Activated naive CD8-positive, alpha-beta T cell treated with anti-CD3 and anti-CD28 coated beads, Interleukin-2, amount 10 ng/mL, durations not matched to agents 7 days and 5 days (primary cell): ENCODE measurements at regions not wholly inside any gene's neighbourhood (a gene's known extent, or its start where the extent isn't known, plus 50 kb on each side); places are given as distances from the start of the nearest gene placed in this dataset.
A peak's percentile ranks its signal among the peaks of the same experiment; 100 is the strongest.
"Not testable (repeated sequence)": the region's sequence is repeated elsewhere in the genome, so short reads cannot be mapped to it uniquely, and the experiment has no call there.

Experiments used
- ATAC-seq: fragments of 150-1000 bp; cut with Tn5 transposase; one replicate; pipeline ENCODE4 v1.10.0; 2021; ENCODE audit warnings: low read depth, moderate library complexity
- POLR2A ChIA-PET: fragments of 350-600 bp; sonication (Branson Sonifier 250); formaldehyde crosslinking; loops from one replicate; lab custom pipeline; 2021; ENCODE audit warnings: antibody characterized with exemption; lab: Charles Lee
- DNase-seq: peaks from one replicate; pipeline ENCODE4 v3.0.0; 2021
- H3K27ac Mint-ChIP-seq: one replicate; pipeline ENCODE4 v1.8.0; 2022; ENCODE audit warnings: mild to moderate bottlenecking, mixed read lengths
- H3K27me3 Mint-ChIP-seq: one replicate; pipeline ENCODE4 v1.8.0; 2022; ENCODE audit warnings: mild to moderate bottlenecking, moderate library complexity, mixed read lengths
- H3K36me3 Mint-ChIP-seq: one replicate; pipeline ENCODE4 v1.8.0; 2021; ENCODE audit warnings: mild to moderate bottlenecking, mixed read lengths
- H3K4me1 Mint-ChIP-seq: one replicate; pipeline ENCODE4 v1.8.0; 2021; ENCODE audit warnings: mixed read lengths
- H3K4me3 Mint-ChIP-seq: one replicate; pipeline ENCODE4 v1.8.0; 2022; ENCODE audit warnings: mild to moderate bottlenecking, moderate library complexity, mixed read lengths
- H3K9me3 Mint-ChIP-seq: one replicate; pipeline ENCODE4 v1.8.0; 2021; ENCODE audit warnings: mixed read lengths

- Mint-ChIP-seq H3K27me3 (peaks cover 2% of the 10 kb centered on the region), H3K4me1 (peaks cover 39% of the 10 kb centered on the region), H3K27ac (peak overlapping the region; percentile 95), H3K9me3 (peaks cover 4% of the 10 kb centered on the region), H3K36me3 (peaks cover 16% of the 10 kb centered on the region), H3K4me3 (peak overlapping the region; percentile 79)
- peak; percentile 100 for ATAC-seq
- DNase-seq = peak; percentile 56
- POLR2A ChIA-PET = interaction anchor here (0.5 to 2.0 kb wide), 14 partner anchors 15 to 451 kb away, joined by 3 to 7 read pairs (median 3); partner anchors contain the start of gene MCM6
Measured at GRCh38 chr2:136327162-136327852, 209.4 kb upstream of the CXCR4 start.

GRCh38 chr2:136325844-136326331, 207.9 kb upstream of the CXCR4 start:
- POLR2A ChIA-PET = interaction anchor here (2.0 kb wide), 2 partner anchors 83 to 207 kb away, joined by 4 to 7 read pairs; no protein-coding TSS in a partner anchor
- ATAC-seq = no peak
- DNase-seq = no peak
- no peaks in the 10 kb centered on the region for H3K27me3 Mint-ChIP-seq
- peaks cover 40% of the 10 kb centered on the region for H3K4me1 Mint-ChIP-seq
- H3K27ac Mint-ChIP-seq = peak overlapping the region; percentile 2
- peaks cover 3% of the 10 kb centered on the region for H3K9me3 Mint-ChIP-seq
- H3K4me3 Mint-ChIP-seq = no peak overlapping the region
- H3K36me3 Mint-ChIP-seq = peaks cover 12% of the 10 kb centered on the region

GRCh38 chr2:136324966-136325365, 207.0 kb upstream of the CXCR4 start:
- POLR2A ChIA-PET = no interaction called here
- H3K27ac Mint-ChIP-seq = no peak overlapping the region
- DNase-seq = no peak

GRCh38 chr2:136323935-136324334, 206.0 kb upstream of the CXCR4 start:
- ATAC-seq (no peak), DNase-seq (no peak)
- Mint-ChIP-seq H3K9me3 (peaks cover 3% of the 10 kb centered on the region), H3K27ac (peak overlapping the region; percentile 79), H3K4me1 (peaks cover 48% of the 10 kb centered on the region), H3K36me3 (peaks cover 12% of the 10 kb centered on the region), H3K4me3 (peak overlapping the region; percentile 64), H3K27me3 (peaks cover 2% of the 10 kb centered on the region)
- POLR2A ChIA-PET = no interaction called here

More at GRCh38 chr2:136324966-136325365, 207.0 kb upstream of the CXCR4 start:
- no peak for ATAC-seq
- Mint-ChIP-seq H3K27me3 (no peaks in the 10 kb centered on the region), H3K4me3 (no peak overlapping the region), H3K36me3 (peaks cover 12% of the 10 kb centered on the region), H3K4me1 (peaks cover 42% of the 10 kb centered on the region), H3K9me3 (peaks cover 3% of the 10 kb centered on the region)

DNA sequence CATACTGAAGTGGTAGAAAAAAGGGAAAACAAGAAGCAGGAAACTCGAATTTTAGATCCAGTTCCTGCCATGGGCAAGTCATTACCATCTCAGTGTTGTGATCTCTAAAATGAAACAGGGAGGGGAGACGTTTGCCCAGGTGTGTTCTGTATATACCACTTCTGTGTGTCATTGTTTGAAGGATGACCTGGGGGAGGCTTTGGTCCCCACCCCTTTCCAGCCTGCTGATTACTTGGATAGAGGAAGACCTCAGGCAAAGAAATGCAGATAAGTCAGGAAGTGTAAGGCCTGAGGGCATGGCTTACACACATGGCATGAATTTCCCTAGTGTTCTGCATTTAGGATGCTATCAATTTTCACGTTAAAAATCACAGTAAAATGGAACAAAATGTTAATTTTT, 205.2 kb upstream of the CXCR4 start:
- Mint-ChIP-seq H3K27me3 (peaks cover 2% of the 10 kb centered on the region), H3K27ac (no peak overlapping the region), H3K9me3 (peaks cover 3% of the 10 kb centered on the region), H3K4me1 (peaks cover 51% of the 10 kb centered on the region), H3K4me3 (no peak overlapping the region), H3K36me3 (peaks cover 10% of the 10 kb centered on the region)
- no peak for ATAC-seq
- DNase-seq = no peak
- POLR2A ChIA-PET = interaction anchor here (1.4 kb wide), 1 partner anchor 187 kb away, joined by 3 read pairs; no protein-coding TSS in a partner anchor

- POLR2A ChIA-PET = interaction anchor here (0.5 to 1.4 kb wide), 2 partner anchors 186 to 409 kb away, joined by 3 read pairs; no protein-coding TSS in a partner anchor
- Mint-ChIP-seq H3K4me1 (peaks cover 44% of the 10 kb centered on the region), H3K27ac (peak overlapping the region; percentile 5), H3K36me3 (peaks cover 10% of the 10 kb centered on the region), H3K4me3 (no peak overlapping the region), H3K27me3 (peaks cover 2% of the 10 kb centered on the region), H3K9me3 (peaks cover 3% of the 10 kb centered on the region)
- no peak for ATAC-seq
- no peak for DNase-seq
Measured at GRCh38 chr2:136322428-136322827, 204.5 kb upstream of the CXCR4 start.

- DNase-seq = no peak
- ATAC-seq = no peak
Measured at GRCh38 chr2:136319651-136320050, 201.7 kb upstream of the CXCR4 start.

GRCh38 chr2:136319237-136319636, 201.3 kb upstream of the CXCR4 start:
- no peak overlapping the region for H3K4me3 Mint-ChIP-seq
- DNase-seq (no peak), ATAC-seq (no peak)
- peaks cover 2% of the 10 kb centered on the region for H3K27me3 Mint-ChIP-seq
- POLR2A ChIA-PET = no interaction called here
- peaks cover 3% of the 10 kb centered on the region for H3K36me3 Mint-ChIP-seq
- H3K9me3 Mint-ChIP-seq = no peaks in the 10 kb centered on the region
- peaks cover 24% of the 10 kb centered on the region for H3K4me1 Mint-ChIP-seq
- H3K27ac Mint-ChIP-seq = peak overlapping the region; percentile 26

More at GRCh38 chr2:136319651-136320050, 201.7 kb upstream of the CXCR4 start:
- Mint-ChIP-seq H3K36me3 (peaks cover 7% of the 10 kb centered on the region), H3K27ac (no peak overlapping the region), H3K27me3 (peaks cover 2% of the 10 kb centered on the region), H3K4me1 (peaks cover 29% of the 10 kb centered on the region), H3K4me3 (no peak overlapping the region), H3K9me3 (peaks cover 3% of the 10 kb centered on the region)
- POLR2A ChIA-PET = no interaction called here

DNA sequence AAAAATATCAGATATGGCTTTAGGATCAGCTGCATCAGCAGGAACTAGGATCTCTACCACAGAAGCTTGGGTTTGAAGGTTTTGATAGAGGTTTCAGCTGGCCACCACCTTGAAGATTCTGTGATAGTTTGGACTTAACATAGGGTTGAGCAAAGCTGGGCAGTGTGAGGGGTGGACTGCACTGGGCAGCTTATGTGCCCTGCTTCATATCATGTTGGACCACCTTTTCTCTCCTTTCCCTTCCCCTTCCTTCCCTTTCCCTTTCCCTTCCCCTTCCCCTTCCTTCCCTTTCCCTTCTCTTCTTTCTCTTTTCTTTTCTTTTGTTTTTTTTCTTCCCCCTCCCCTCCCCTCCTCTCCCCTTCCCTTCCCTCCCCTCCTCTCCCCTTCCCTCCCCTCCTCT, 196.3 kb upstream of the CXCR4 start:
- DNase-seq = no peak
- no peaks in the 10 kb centered on the region for H3K9me3 Mint-ChIP-seq
- no peak overlapping the region for H3K27ac Mint-ChIP-seq
- H3K4me1 Mint-ChIP-seq = peaks cover 20% of the 10 kb centered on the region
- no peaks in the 10 kb centered on the region for H3K36me3 Mint-ChIP-seq
- no peak for ATAC-seq
- H3K27me3 Mint-ChIP-seq = peaks cover 1% of the 10 kb centered on the region
- no peak overlapping the region for H3K4me3 Mint-ChIP-seq
- POLR2A ChIA-PET = no interaction called here

DNA sequence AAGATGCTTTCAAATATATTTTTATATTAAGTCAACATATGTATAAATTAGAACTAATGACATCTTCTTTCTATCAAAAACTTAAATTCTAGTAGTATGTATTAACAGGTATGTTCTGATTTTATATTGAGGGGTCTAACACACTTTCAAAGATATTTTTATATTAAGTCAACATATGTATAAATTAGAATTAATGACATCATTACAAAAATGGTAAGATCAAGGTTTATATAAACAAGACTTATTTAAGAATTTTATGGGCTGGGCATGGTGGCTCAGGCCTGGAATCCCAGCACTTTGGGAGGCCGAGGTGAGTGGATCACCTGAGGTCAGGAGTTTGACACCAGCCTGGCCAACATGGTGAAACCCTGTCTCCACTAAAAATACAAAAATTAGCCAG, 194.6 kb upstream of the CXCR4 start:
- DNase-seq, H3K27ac Mint-ChIP-seq, H3K4me3 Mint-ChIP-seq, H3K9me3 Mint-ChIP-seq, H3K27me3 Mint-ChIP-seq, ATAC-seq, POLR2A ChIA-PET, H3K36me3 Mint-ChIP-seq: not testable (repeated sequence)
- H3K4me1 Mint-ChIP-seq = peaks cover 16% of the 10 kb centered on the region

DNA sequence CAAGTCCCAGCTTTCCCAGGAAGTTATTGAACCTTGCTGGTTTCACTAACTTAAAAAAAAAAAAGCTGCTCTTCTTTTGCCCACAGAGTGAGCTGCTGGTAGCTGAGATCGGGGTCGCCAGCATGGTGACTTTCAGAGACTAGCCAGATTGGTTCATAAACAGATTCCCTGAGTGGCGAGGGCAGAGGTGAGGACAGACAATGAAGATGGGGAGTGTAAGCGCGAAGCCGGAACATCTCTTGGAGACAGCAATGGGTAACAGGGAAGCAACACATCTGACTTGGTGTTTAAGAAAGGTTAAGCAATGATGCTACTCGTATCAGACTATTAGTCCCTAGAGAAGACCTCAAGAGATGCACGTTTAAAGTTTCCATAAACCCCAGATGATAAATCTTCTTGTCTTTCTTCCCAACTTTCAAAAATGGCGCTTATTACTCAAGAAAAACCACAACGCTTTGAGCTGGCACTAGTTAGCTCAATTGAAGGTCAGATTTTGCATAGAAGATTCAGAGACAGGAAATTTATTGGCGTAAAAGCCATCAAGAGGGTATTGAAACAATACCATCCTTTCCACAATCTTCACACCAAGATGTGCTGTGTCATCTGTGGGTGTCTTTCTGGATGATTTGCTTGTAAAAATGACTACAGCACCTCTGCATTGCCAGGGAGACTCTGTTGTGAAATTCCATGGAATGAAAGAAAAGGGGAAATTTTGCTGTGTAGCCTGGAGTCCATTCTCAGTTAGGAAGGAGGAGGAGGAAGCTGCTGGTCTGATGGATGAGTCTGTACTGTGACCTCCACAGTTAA, 193.1 kb upstream of the CXCR4 start:
- H3K27ac Mint-ChIP-seq = no peak overlapping the region
- H3K9me3 Mint-ChIP-seq = peaks cover 2% of the 10 kb centered on the region
- peaks cover 3% of the 10 kb centered on the region for H3K36me3 Mint-ChIP-seq
- POLR2A ChIA-PET = no interaction called here
- H3K4me3 Mint-ChIP-seq = no peak overlapping the region
- H3K4me1 Mint-ChIP-seq = peaks cover 19% of the 10 kb centered on the region
- DNase-seq (no peak), ATAC-seq (no peak)
- H3K27me3 Mint-ChIP-seq = no peaks in the 10 kb centered on the region

- DNase-seq (no peak), ATAC-seq (no peak)
- POLR2A ChIA-PET = no interaction called here
- Mint-ChIP-seq H3K27ac (no peak overlapping the region), H3K9me3 (peaks cover 2% of the 10 kb centered on the region), H3K4me3 (no peak overlapping the region), H3K36me3 (peaks cover 3% of the 10 kb centered on the region), H3K27me3 (no peaks in the 10 kb centered on the region), H3K4me1 (peaks cover 27% of the 10 kb centered on the region)
Measured at GRCh38 chr2:136310005-136310495, 192.1 kb upstream of the CXCR4 start.

DNA sequence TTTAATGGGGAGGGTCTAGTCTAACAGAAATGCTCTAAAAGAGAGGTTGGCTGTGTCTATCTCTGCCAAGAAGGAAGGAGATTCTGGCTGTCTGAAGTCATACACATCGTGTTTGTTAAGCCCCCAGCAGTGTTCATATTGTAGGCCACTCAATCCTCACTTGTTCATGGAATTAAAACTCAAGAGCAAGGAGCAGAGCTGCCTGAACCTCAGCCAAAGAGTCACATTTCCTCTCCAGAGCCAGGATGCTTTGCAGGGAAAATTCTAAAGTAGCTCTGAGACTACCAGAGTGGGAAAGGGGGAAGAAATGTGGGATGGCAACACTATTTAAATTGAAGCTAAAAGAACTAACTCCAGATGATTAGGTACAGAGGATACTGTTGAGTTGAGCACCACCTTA, 190.7 kb upstream of the CXCR4 start:
- no peak for DNase-seq
- no peak for ATAC-seq
- Mint-ChIP-seq H3K4me3 (no peak overlapping the region), H3K27me3 (peaks cover 3% of the 10 kb centered on the region), H3K36me3 (peaks cover 5% of the 10 kb centered on the region), H3K27ac (no peak overlapping the region), H3K9me3 (peaks cover 2% of the 10 kb centered on the region), H3K4me1 (peaks cover 26% of the 10 kb centered on the region)
- POLR2A ChIA-PET = no interaction called here
